ENCODE measurements at regions not wholly inside any gene's neighbourhood (a gene's known extent, or its start where the extent isn't known, plus 50 kb on each side); places are given as distances from the start of the nearest gene placed in this dataset.
"Not testable (repeated sequence)": the region's sequence is repeated elsewhere in the genome, so short reads cannot be mapped to it uniquely, and the experiment has no call there.

DNA sequence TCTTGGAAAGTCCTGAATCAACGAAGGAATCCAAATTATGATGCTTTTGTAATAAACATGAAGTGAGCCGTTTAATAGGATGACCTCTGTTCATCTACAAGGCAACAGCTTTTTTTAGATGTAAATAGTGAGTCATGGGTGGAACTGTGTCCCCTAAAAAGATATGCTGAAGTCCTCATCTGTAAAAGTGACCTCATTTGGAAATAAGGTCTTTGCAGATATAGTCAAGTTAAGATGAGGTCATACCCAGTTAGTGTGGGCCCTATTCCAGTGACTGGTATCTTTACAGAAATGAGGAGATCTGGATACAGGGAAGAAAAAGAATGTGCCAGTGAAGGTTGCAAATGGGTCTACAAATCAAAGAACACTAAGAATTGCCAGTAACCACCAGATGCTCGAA, 1287.3 kb upstream of the ADGRL4 start:
- Histone ChIP-seq H3K9me3 (no peaks in the 10 kb centered on the region), H3K4me3 (no peak overlapping the region), H3K36me3 (peaks cover 4% of the 10 kb centered on the region), H3K27me3 (no peaks in the 10 kb centered on the region), H3K4me1 (no peaks in the 10 kb centered on the region), H3K27ac (no peak overlapping the region)
- intact Hi-C loops (cut with DNase I; ENCODE audit: low total_unique reads) = no loop called here
- DNase-seq (ENCODE audit: low spot score in 2 of 2) = no peak
- TF ChIP-seq POLR2AphosphoS5 (IDR thresholded peaks at IDR 0.05) (no peak), POLR2A (IDR thresholded peaks at IDR 0.05) (no peak)
- TF ChIP-seq, protein P1, sequence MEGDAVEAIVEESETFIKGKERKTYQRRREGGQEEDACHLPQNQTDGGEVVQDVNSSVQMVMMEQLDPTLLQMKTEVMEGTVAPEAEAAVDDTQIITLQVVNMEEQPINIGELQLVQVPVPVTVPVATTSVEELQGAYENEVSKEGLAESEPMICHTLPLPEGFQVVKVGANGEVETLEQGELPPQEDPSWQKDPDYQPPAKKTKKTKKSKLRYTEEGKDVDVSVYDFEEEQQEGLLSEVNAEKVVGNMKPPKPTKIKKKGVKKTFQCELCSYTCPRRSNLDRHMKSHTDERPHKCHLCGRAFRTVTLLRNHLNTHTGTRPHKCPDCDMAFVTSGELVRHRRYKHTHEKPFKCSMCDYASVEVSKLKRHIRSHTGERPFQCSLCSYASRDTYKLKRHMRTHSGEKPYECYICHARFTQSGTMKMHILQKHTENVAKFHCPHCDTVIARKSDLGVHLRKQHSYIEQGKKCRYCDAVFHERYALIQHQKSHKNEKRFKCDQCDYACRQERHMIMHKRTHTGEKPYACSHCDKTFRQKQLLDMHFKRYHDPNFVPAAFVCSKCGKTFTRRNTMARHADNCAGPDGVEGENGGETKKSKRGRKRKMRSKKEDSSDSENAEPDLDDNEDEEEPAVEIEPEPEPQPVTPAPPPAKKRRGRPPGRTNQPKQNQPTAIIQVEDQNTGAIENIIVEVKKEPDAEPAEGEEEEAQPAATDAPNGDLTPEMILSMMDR (IDR thresholded peaks at IDR 0.05) = no peak

DNA sequence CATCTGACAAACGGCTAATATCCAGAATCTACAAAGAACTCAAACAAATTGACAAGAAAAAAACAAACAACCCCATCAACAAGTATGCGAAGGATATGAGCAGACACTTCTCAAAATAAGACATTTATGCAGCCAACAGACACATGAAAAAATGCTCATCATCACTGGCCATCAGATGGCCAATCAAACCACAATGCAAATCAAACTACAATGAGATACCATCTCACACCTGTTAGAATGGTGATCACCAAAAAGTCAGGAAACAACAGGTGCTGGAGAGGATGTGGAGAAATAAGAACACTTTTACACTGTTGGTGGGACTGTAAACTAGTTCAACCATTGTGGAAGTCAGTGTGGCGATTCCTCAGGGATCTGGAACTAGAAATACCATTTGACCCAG, 1282.2 kb upstream of the ADGRL4 start:
- DNase-seq (ENCODE audit: low spot score in 2 of 2); H3K27me3 ChIP-seq: not testable (repeated sequence)

DNA sequence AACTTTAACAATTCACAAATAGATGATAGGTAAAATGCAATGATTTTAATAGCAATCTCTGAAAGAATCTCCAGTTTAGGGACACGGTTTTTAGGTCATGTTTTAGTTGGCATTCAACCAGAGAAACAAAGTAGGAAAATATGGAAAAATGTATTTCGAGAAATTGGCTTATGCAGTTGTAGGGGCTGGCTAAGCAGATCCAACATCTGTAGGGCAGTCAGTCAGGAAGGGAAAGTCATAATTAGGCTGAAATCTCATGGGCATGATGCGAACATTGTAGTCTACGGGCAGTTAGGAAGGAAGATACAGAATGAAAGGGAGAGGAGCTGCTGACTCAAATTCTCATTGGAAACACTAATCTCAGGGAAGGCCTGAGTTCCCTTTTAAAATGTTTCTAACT, 1276.0 kb upstream of the ADGRL4 start:
- no peaks in the 10 kb centered on the region for H3K36me3 ChIP-seq
- intact Hi-C loops (cut with DNase I; ENCODE audit: low total_unique reads) = no loop called here
- no peak overlapping the region for H3K27ac ChIP-seq
- no peaks in the 10 kb centered on the region for H3K9me3 ChIP-seq
- TF ChIP-seq, protein P1 (IDR thresholded peaks at IDR 0.05) = no peak
- TF ChIP-seq POLR2AphosphoS5 (IDR thresholded peaks at IDR 0.05) (no peak), POLR2A (IDR thresholded peaks at IDR 0.05) (no peak)
- no peaks in the 10 kb centered on the region for H3K27me3 ChIP-seq
- DNase-seq (ENCODE audit: low spot score in 2 of 2) = no peak
- no peaks in the 10 kb centered on the region for H3K4me1 ChIP-seq
- H3K4me3 ChIP-seq = no peak overlapping the region

More for the DNA sequence above, 1282.2 kb upstream of the ADGRL4 start:
- H3K4me1 ChIP-seq; H3K27ac ChIP-seq; H3K9me3 ChIP-seq; H3K36me3 ChIP-seq; intact Hi-C loops (cut with DNase I; ENCODE audit: low total_unique reads); H3K4me3 ChIP-seq: not testable (repeated sequence)

DNA sequence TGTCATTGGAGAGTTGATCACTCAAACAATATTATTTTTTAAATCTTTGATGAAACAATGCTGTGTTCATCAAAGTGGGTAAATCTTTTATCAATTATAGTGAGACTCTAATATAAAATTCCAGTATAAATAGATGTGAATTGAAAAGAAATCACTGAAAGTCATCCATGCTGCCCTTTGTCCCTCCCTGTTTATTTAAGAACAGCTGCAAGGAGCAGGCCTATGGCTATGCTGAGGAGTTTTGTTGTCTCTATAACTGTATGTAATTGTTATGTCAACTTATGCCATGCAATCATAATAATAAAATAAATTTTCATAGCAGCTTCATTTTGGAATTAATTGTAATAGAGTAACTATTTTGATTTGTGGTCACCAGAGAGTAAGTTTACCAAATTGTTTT, 1272.4 kb upstream of the ADGRL4 start:
- TF ChIP-seq POLR2A (IDR thresholded peaks at IDR 0.05) (no peak), POLR2AphosphoS5 (IDR thresholded peaks at IDR 0.05) (no peak)
- TF ChIP-seq, protein P1 (IDR thresholded peaks at IDR 0.05) = no peak
- Histone ChIP-seq H3K36me3 (no peaks in the 10 kb centered on the region), H3K4me3 (no peak overlapping the region), H3K27ac (no peak overlapping the region), H3K27me3 (no peaks in the 10 kb centered on the region), H3K4me1 (no peaks in the 10 kb centered on the region), H3K9me3 (no peaks in the 10 kb centered on the region)
- intact Hi-C loops (cut with DNase I; ENCODE audit: low total_unique reads) = no loop called here
- DNase-seq (ENCODE audit: low spot score in 2 of 2) = no peak

DNA sequence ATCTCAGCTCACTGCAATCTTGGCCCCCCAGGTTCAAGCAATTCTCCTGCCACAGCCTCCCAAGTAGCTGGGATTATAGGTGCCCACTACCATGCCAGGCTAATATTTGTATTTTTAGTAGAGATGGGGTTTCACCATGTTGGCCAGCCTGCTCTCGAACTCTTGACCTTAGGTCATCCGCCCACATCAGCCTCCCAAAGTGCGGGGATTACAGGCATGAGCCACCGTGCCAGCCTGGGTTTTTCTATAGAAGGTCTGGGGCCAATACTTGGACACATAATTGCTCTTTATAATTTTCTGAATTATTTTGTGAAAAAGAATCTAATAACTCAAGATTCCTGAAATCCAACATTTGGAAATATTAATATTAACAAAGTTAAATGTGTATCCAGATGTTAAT, 1267.7 kb upstream of the ADGRL4 start:
- no peak overlapping the region for H3K4me3 ChIP-seq

More for the DNA sequence above, 1267.7 kb upstream of the ADGRL4 start:
- intact Hi-C loops (cut with DNase I; ENCODE audit: low total_unique reads) = no loop called here
- no peak for TF ChIP-seq POLR2AphosphoS5 (IDR thresholded peaks at IDR 0.05)
- TF ChIP-seq POLR2A (IDR thresholded peaks at IDR 0.05) = no peak
- TF ChIP-seq, protein P1 (IDR thresholded peaks at IDR 0.05) = no peak
- no peak for DNase-seq (ENCODE audit: low spot score in 2 of 2)
- Histone ChIP-seq H3K4me1 (no peaks in the 10 kb centered on the region), H3K27me3 (no peaks in the 10 kb centered on the region), H3K27ac (no peak overlapping the region), H3K36me3 (no peaks in the 10 kb centered on the region), H3K9me3 (no peaks in the 10 kb centered on the region)

Measured in breast epithelium (tissue), 4 donors.